GM21447 (cell line): ENCODE measurements at regions not wholly inside any gene's neighbourhood (a gene's known extent, or its start where the extent isn't known, plus 50 kb on each side); places are given as distances from the start of the nearest gene placed in this dataset.

ENCODE experiments used
- ATAC-seq: cut with Tn5 transposase; IDR thresholded peaks from one replicate; pipeline ENCODE4 v1.9.1; 2021; ENCODE audit not compliant: unreplicated experiment

DNA sequence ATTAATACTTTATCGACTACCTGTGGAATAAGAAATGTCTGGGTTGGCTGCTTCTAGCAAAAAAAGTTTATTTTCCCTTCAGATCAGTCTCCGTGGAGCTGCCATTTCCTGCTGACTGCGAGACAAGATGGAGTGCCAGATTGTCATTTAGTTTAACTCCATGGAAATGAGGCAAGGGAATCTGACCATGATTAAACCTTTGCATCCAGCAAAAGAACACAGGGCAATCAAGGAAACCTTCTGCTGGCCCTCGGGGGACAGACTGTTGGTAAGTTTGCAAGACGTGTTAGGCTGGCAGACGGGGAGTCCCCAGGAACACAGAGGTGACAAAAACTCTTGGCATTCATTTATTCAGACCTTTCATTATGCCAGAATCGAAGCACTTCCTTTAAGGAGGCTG is 52.2 kb upstream of the SPACA1 start:
- no peak for ATAC-seq

GRCh38 chr6:87993356-87993755 is 54.3 kb upstream of the SPACA1 start:
- ATAC-seq: no peak

DNA sequence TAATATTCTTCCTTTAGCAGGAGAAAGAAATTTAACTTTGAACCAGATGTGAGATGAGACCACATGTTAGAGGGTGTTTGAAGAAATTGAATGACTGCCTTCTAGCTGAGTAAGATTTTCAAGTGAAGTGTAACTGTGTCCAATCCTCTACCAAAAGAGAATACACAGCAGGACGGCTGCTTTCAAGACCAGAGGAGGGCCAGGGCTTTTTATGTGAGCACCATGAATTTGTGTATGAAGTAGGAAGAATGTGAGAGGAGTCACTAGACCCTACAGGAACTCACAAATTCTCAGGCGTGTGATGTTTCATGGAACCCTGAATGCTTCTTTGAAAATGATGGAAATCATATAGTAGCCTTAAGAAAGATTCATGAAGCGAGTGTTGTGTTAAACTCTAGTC is 56.8 kb upstream of the SPACA1 start:
- ATAC-seq: no peak

- ATAC-seq: no peak
Observed at GRCh38 chr6:87982134-87982533, 65.5 kb upstream of the SPACA1 start.

DNA sequence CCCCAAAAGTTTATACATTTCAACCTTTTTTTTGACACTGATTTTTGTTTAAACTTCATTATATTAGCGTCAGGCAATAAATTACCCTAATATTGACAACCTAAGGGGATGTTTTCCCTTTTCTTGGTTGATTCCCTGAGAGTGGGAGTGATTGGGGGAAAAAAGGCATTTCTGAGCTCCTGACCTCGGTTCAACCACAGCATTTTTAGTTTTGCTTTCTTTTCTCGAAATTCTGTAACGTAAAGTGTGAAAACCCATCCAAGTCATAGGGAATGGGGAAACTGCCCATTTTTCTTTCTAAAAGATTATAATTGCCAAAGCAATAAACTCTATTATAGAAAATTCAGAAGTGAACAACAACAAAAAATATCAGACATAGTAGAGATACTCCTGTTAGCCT is 67.9 kb upstream of the SPACA1 start:
- no peak for ATAC-seq

- ATAC-seq: no peak
Observed at GRCh38 chr6:87976616-87977015, 71.0 kb upstream of the SPACA1 start.

DNA sequence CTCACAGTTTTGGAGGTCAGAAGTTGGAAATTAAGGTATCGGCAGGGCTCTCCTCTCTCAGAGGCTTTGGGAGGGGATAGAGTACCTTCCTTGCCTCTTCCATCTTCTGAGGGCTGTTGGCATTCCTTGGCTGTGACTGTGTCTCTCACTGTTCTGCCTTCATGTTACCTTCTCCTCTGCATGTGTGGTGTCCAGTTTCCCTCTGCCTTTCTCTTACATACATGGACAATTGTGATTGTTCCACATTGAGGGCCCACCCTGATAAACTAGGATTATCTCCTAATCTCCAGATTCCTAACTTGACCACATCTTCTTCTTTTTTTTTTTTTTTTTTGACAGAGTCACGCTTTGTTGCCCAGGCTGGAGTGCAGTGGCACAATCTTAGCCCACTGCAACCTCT is 72.1 kb upstream of the SPACA1 start:
- ATAC-seq: no peak

DNA sequence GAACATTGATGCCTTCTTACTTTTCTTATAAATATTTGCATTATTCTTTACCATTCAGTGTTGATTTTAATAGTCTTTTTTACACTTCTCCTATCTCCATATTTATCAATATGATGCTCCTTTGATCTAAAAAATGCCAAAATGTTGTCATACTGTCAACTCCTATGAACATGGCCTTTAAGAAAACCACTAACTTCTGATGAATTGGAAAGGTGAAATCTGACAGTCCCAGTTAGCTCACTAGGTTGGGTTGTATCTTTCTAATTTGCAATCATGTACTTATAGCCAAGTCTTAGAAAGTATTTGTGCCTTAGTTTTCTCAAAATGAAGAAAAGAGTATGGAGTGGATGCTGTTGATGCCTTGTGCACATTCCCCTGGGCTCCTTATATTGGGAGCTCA is 75.4 kb upstream of the SPACA1 start:
- no peak for ATAC-seq

GRCh38 chr6:87971605-87972262 is 75.9 kb upstream of the SPACA1 start:
- no peak for ATAC-seq

DNA sequence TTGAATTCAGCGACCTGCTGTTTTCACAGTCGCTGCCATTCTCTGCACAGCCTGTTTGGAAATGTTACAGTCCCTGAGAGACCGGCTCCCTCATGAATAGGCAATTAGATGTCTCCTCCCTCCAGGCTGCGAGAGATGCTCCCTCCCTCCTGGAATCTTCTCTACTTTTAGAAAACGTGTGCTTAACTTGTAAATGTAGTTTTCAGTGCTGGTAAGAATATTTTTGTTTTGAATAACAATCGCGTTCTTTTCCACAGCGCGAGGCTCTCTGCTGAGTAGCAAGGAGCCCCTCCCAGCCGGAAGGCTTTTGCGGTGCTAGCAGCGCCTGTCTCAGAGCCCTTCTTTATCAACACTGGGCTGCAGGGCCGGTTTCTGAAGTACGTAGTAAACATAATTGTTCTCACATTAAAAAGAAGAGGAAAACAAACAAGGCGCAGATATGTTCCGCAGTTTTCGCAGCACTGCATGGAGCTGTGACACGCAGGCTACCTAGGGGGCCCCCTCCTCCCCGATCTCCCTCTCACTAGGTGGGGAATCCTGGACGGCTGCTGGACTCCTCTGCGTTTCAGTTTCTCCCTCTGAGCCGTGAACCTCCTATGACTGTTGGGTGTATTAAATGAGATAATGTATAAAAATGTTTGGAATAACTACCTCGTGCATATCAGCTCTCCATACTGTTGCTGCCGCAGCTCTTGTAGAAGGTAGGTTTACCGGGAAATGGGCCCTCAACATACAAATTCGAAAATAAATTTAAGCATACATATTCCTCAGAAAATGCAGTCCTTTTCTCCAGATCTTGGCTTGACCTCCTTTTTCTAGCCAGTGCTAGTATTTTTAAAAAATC is 79.0 kb upstream of the SPACA1 start:
- no peak for ATAC-seq

- ATAC-seq: no peak
Observed at GRCh38 chr6:87965806-87966205, 81.8 kb upstream of the SPACA1 start.

DNA sequence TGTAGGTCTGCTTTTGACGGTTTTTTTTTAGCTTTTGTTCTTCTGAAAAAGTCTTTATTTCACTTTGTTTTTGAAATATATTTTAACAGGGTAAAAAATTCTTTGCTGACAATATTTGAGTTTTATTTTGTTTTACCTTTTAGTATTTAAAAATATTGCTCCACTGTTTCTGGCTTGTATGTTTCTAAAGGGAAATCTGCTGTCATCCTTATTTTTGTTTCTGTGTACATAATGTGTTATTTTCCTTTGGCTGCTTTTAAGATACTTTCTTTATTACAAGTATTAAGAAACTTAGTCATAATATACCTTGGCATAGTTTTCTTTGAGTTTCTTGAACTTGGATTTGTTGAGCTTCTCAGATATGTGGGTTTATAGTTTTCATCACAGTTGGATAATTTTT is 88.6 kb upstream of the SPACA1 start:
- no peak for ATAC-seq

DNA sequence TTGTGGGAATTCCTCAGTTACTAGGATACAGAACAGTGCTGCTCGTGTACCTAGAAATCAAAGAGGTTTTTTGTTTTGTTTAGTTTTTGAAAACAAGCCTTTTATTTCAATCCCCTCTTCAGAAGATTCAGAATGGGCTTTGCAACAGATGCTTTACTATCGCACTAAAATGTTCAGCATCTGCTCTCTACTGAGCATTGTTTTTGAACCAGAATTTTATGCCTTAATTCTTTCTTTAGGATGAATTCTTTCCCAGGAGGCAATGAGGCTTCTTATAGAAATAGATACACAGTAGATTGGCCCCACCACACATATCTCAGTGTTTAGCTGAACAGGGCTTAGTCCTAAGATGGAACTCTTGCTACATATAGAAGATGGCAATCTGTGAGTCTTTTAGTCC is 95.9 kb upstream of the SPACA1 start:
- ATAC-seq: no peak

DNA sequence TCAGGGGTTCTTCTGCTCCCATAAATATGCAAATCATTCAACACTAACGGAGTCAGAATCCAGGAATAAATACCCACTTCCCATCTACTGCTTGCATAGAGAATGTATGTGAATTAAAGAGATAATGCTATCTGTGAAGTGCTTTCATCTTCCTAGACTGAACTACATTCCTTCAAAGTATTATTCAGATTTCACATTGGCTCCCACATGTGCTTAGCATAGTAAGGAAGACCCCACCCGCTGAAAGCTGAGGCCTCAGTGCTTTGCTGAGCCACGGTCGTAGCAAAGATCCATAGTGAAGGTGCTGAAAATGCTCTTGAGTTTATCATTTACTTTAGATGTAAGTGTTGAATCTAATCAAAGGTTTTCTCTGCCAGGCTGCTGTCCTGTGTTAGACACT is 97.0 kb upstream of the SPACA1 start:
- no peak for ATAC-seq

GRCh38 chr6:87949194-87949593 is 98.4 kb upstream of the SPACA1 start:
- no peak for ATAC-seq

- ATAC-seq: no peak
Observed at GRCh38 chr6:87946669-87947068, 101.0 kb upstream of the SPACA1 start.

DNA sequence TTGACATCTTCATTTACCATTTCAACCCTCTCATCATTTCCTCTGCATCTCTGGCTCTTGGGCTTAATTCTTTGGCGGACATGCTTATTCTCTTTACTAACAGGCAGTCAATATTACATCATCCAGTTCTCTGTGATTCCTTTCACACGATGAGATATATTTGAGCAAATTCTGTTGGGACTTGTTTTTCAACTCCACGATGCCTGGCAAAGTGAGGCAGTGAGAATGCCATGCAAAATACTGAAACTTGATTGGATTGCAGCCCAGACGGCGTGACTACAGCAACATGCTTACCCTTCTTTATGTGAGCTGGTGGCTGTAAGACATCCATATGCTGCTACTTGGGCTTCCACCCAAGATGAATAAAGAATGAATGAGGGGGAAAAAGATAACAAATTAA is 101.7 kb upstream of the SPACA1 start:
- ATAC-seq: no peak

- ATAC-seq: no peak
Observed at GRCh38 chr6:87945181-87945580, 102.5 kb upstream of the SPACA1 start.

DNA sequence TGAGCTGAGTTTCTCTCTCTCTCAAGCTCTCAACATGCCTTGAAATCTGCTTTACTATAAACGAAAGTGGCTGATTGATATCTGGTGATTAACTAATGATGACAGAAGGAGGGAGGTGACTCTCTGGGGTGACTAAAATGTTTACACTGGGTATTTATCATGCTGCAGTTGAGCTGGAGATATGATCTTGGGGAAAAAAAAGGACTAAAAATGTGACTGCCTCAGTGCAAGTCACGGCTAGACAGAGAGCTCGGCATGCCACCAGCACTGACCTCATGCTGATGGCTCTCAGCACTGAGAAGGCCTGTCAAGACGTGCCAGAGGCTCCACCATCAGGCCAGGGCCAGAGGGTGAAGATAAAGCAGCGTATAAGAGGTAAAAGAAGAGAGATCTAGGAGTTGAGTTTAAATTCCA is 103.1 kb upstream of the SPACA1 start:
- ATAC-seq: no peak

DNA sequence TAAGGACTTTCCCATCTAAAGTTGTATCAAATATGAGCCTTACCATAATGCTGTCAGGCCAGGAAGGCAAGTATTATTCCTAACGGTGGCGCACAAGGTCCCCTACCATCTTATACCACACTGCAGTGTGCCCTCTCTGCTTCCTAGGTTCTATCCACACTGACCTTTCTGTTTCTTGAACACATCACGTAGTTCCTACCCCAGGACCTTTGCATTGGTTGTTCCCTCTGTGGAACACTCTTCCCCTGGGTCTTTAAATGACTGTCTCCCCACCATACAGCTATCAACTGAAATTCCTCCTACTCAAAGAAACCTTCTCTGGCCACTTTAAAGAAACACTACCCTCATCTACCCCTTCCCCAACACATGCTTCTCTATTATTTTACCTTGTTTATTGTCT is 104.5 kb upstream of the SPACA1 start:
- ATAC-seq: no peak

- no peak for ATAC-seq
Observed at GRCh38 chr6:87941556-87942358, 105.9 kb upstream of the SPACA1 start.

- ATAC-seq: no peak
Observed at GRCh38 chr6:87939776-87940175, 107.9 kb upstream of the SPACA1 start.
